Hematopoietic multipotent progenitor cell treated with erythropoietin and hydrocortisone succinate and interleukin-3 and kit ligand, for 6 days (in vitro differentiated cells): ENCODE measurements at regions not wholly inside any gene's neighbourhood (a gene's known extent, or its start where the extent isn't known, plus 50 kb on each side); places are given as distances from the start of the nearest gene placed in this dataset.

Source experiments
- DNase-seq: peaks from one replicate; pipeline ENCODE4 v3.0.0-alpha.2; 2015

- DNase-seq: peak; percentile 9
Measured at GRCh38 chr6:169959136-169960002, 207.9 kb downstream of the ERMARD start.

GRCh38 chr6:169958510-169958909 lies 207.1 kb downstream of the ERMARD start:
- DNase-seq: no peak

- DNase-seq: no peak
Measured at GRCh38 chr6:169957351-169957963, 206.0 kb downstream of the ERMARD start.

GRCh38 chr6:169956580-169956979 lies 205.2 kb downstream of the ERMARD start:
- no peak for DNase-seq

- DNase-seq: no peak
Measured at GRCh38 chr6:169955731-169956437, 204.5 kb downstream of the ERMARD start.

- DNase-seq: no peak
Measured at GRCh38 chr6:169954977-169955376, 203.6 kb downstream of the ERMARD start.

GRCh38 chr6:169953686-169954085 lies 202.3 kb downstream of the ERMARD start:
- DNase-seq: no peak

- peak; percentile 56 for DNase-seq
Measured at GRCh38 chr6:169950558-169950957, 199.1 kb downstream of the ERMARD start.

- no peak for DNase-seq
Measured at GRCh38 chr6:169949511-169950097, 198.2 kb downstream of the ERMARD start.

- DNase-seq: no peak
Measured at GRCh38 chr6:169946971-169947370, 195.5 kb downstream of the ERMARD start.

GRCh38 chr6:169945117-169945516 lies 193.7 kb downstream of the ERMARD start:
- DNase-seq: no peak

- DNase-seq: no peak
Measured at GRCh38 chr6:169944415-169944814, 193.0 kb downstream of the ERMARD start.

GRCh38 chr6:169944061-169944337 lies 192.6 kb downstream of the ERMARD start:
- DNase-seq: no peak

GRCh38 chr6:169943241-169944060 lies 192.0 kb downstream of the ERMARD start:
- DNase-seq: no peak

GRCh38 chr6:169942173-169942572 lies 190.8 kb downstream of the ERMARD start:
- no peak for DNase-seq

- DNase-seq: no peak
Measured at GRCh38 chr6:169940481-169941271, 189.3 kb downstream of the ERMARD start.

- DNase-seq: no peak
Measured at GRCh38 chr6:169939554-169940164, 188.2 kb downstream of the ERMARD start.

- DNase-seq: no peak
Measured at GRCh38 chr6:169938731-169939130, 187.3 kb downstream of the ERMARD start.

- DNase-seq: no peak
Measured at GRCh38 chr6:169938262-169938701, 186.9 kb downstream of the ERMARD start.

- no peak for DNase-seq
Measured at GRCh38 chr6:169937389-169938261, 186.2 kb downstream of the ERMARD start.
